HCT116 (cell line): ENCODE measurements at regions not wholly inside any gene's neighbourhood (a gene's known extent, or its start where the extent isn't known, plus 50 kb on each side); places are given as distances from the start of the nearest gene placed in this dataset.

Experiments
- ATAC-seq: fragments of 200-7000 bp; cut with Tn5 transposase; 2 replicates; pipeline ENCODE4 v1.9.1; 2020; ENCODE audit warnings: mild to moderate bottlenecking, moderate library complexity
- BruUV-seq: library from RNA; stranded (reverse); fragments of 400-500 nt; replicated peaks from 2 replicates; lab custom pipeline; 2021; lab: Mats Ljungman, UMichigan
- CTCF ChIA-PET: fragments of 300-600 bp; sonication (Branson Sonifier 250); formaldehyde crosslinking; loops from one replicate; lab custom pipeline; 2021; ENCODE audit warnings: antibody characterized with exemption; lab: Charles Lee
- POLR2A ChIA-PET: fragments of 300-600, 350-600 bp; sonication (Branson Sonifier 250); formaldehyde crosslinking; loops from one replicate; lab custom pipeline; 2021; ENCODE audit warnings: antibody characterized with exemption; lab: Charles Lee
- RAD21 ChIA-PET, 2 experiments: fragments of 300-600 bp; sonication (Branson Sonifier 250); formaldehyde crosslinking; loops; one replicate each; lab custom pipeline; 2023; ENCODE audit warnings: low total read pairs in 2 of 2; ENCODE audit not compliant: uncharacterized antibody in 2 of 2, unreplicated experiment in 2 of 2, low non-redundant PET in 1 of 2; lab: Charles Lee
- DNase-seq: peaks from one replicate; pipeline ENCODE4 v3.0.0-alpha.2; 2010; ENCODE audit warnings: low read depth, low spot score
- H2AFZ ChIP-seq: fragments of 200-600 bp; shearing (Covaris generic), sonication (generic); 2 replicates; pipeline ENCODE4 v1.6.1; 2017; ENCODE audit warnings: low read depth, mixed run types, mixed read lengths, antibody characterized with exemption, low read length; ENCODE audit not compliant: poor library complexity, severe bottlenecking
- H3K27ac ChIP-seq: 2 replicates; pipeline ENCODE4 v1.5.1; 2012; ENCODE audit warnings: low read depth, low read length
- H3K27me3 ChIP-seq: fragments of 200-600 bp; sonication (generic); 2 replicates; pipeline ENCODE4 v1.6.1; 2016; ENCODE audit warnings: mixed run types, low read length, mixed read lengths; ENCODE audit not compliant: insufficient read depth
- H3K36me3 ChIP-seq, 2 experiments: fragments of 200-500 bp in 1 of 2; fragments of 200-600 bp in 1 of 2; sonication (Bioruptor generic) in 1 of 2; sonication (generic) in 1 of 2; 2 replicates each; pipeline versions ENCODE4 v1.5.1 to v1.6.1; 2014 to 2016; ENCODE audit warnings: low read length in 2 of 2, inconsistent platforms in 1 of 2, mixed read lengths in 1 of 2, mixed run types in 1 of 2; ENCODE audit not compliant: insufficient read depth in 2 of 2, control insufficient read depth in 1 of 2
- H3K4me1 ChIP-seq, 2 experiments: fragments of 200-600 bp in 1 of 2; sonication (generic) in 1 of 2; 2 replicates each; pipeline versions ENCODE4 v1.5.1 to v1.6.1; 2012 to 2017; ENCODE audit warnings: low read length in 2 of 2, inconsistent platforms in 1 of 2, mild to moderate bottlenecking in 1 of 2, mixed read lengths in 1 of 2, mixed run types in 1 of 2, moderate library complexity in 1 of 2; ENCODE audit not compliant: insufficient read depth in 2 of 2, control insufficient read depth in 1 of 2
- H3K4me2 ChIP-seq: fragments of 200-600 bp; sonication (generic); 2 replicates; pipeline ENCODE4 v1.6.1; 2017; ENCODE audit warnings: mixed run types, low read length, mixed read lengths
- H3K4me3 ChIP-seq, 2 experiments: fragments of 200-600 bp in 1 of 2; sonication (generic) in 1 of 2; replicated peaks in 1 of 2; 2 replicates each; pipeline ENCODE4 v1.5.1; 2011 to 2016; ENCODE audit warnings: low read length in 2 of 2, control low read depth in 1 of 2, low read depth in 1 of 2, mild to moderate bottlenecking in 1 of 2, mixed read lengths in 1 of 2, mixed run types in 1 of 2
- H3K79me2 ChIP-seq: fragments of 200-600 bp; sonication (generic); 2 replicates; pipeline ENCODE4 v1.6.1; 2017; ENCODE audit warnings: mild to moderate bottlenecking, mixed run types, low read length, moderate library complexity, mixed read lengths; ENCODE audit not compliant: insufficient read depth
- H3K9ac ChIP-seq: fragments of 200-600 bp; sonication (generic); 2 replicates; pipeline ENCODE4 v1.6.1; 2016; ENCODE audit warnings: low read length, mixed read lengths
- H3K9me2 ChIP-seq: fragments of 200-600 bp; sonication (generic), shearing (Covaris generic); 2 replicates; pipeline ENCODE4 v1.6.1; 2017; ENCODE audit warnings: mixed run types, mild to moderate bottlenecking, moderate library complexity; ENCODE audit not compliant: insufficient read depth
- H3K9me3 ChIP-seq, 2 experiments: fragments of 200-500 bp in 1 of 2; fragments of 200-600 bp in 1 of 2; sonication (Bioruptor generic) in 1 of 2; sonication (generic) in 1 of 2; 2 replicates each; pipeline ENCODE4 v1.6.1; 2014 to 2017; ENCODE audit warnings: low read length in 2 of 2, mixed read lengths in 2 of 2, inconsistent platforms in 1 of 2, low read depth in 1 of 2, mild to moderate bottlenecking in 1 of 2, mixed run types in 1 of 2, moderate library complexity in 1 of 2; ENCODE audit not compliant: control insufficient read depth in 1 of 2, insufficient read depth in 1 of 2
- H4K20me1 ChIP-seq: fragments of 200-600 bp; sonication (generic), shearing (Covaris generic); 2 replicates; pipeline ENCODE4 v1.6.1; 2017; ENCODE audit warnings: mixed run types, mild to moderate bottlenecking, moderate library complexity; ENCODE audit not compliant: insufficient read depth
- ATF3 ChIP-seq: IDR thresholded peaks from 2 replicates; pipeline ENCODE4 v1.6.1; 2012
- CBX3 ChIP-seq: IDR thresholded peaks from 2 replicates; pipeline ENCODE4 v1.6.1; 2012; ENCODE audit warnings: low read depth
- CEBPB ChIP-seq: IDR thresholded peaks from 2 replicates; pipeline ENCODE4 v1.6.1; 2012; ENCODE audit warnings: low read depth
- EGR1 ChIP-seq: IDR thresholded peaks from 2 replicates; pipeline ENCODE4 v1.6.1; 2012; ENCODE audit warnings: low read depth
- EZH2phosphoT487 ChIP-seq: fragments of 200-600 bp; IDR thresholded peaks from 2 replicates; pipeline ENCODE4 v1.6.1; 2018; ENCODE audit warnings: antibody characterized with exemption, borderline replicate concordance
- JUND ChIP-seq: IDR thresholded peaks from 2 replicates; pipeline ENCODE4 v1.6.1; 2012
- MAX ChIP-seq: IDR thresholded peaks from 2 replicates; pipeline ENCODE4 v1.6.1; 2012
- RAD21 ChIP-seq: IDR thresholded peaks from 2 replicates; pipeline ENCODE4 v1.6.1; 2012; ENCODE audit warnings: low read depth, mild to moderate bottlenecking
- SRF ChIP-seq: IDR thresholded peaks from 2 replicates; pipeline ENCODE4 v1.6.1; 2012; ENCODE audit warnings: low read depth
- TCF7L2 ChIP-seq: IDR thresholded peaks from 2 replicates; pipeline ENCODE4 v1.7.0; 2011; ENCODE audit warnings: borderline replicate concordance, inconsistent platforms; ENCODE audit not compliant: insufficient read depth, insufficient read length; ENCODE audit errors: extremely low read depth
- ZNF274 ChIP-seq: fragments of 200-500 bp; sonication (Bioruptor generic); IDR thresholded peaks from 2 replicates; pipeline ENCODE4 v1.6.1; 2014; ENCODE audit warnings: mild to moderate bottlenecking, low read depth, low read length, inconsistent platforms
- intact Hi-C: fragments of 100-400 bp; cut with micrococcal nuclease; formaldehyde crosslinking; loops from 2 replicates; pipeline ENCODE4 v1.10.0; 2022
- TF ChIP-seq, protein P1 (sequence below): IDR thresholded peaks from 2 replicates; pipeline ENCODE4 v1.6.1; 2011; ENCODE audit warnings: mild to moderate bottlenecking, low read length, moderate library complexity; ENCODE audit not compliant: insufficient replicate concordance; ENCODE audit errors: extremely low read depth

DNA sequence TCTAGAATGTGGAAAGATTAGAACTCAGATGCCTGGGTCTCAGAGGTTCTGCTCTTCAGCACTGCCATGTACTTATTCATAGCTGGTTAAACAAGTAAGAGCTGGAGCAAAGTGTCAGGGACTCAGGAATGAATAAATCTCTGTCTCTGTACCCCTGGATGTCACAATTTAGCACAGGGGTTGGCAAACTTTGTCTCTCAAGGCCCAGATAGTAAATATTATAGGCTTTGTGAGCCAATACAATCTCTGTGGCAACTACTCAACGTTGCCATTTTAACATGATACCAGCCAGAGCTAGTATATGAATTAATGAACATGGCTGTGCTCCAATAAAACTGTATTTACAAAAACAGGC, 220.3 kb upstream of the MON1B start:
- Histone ChIP-seq H3K9me3 (no peaks in the 10 kb centered on the region; a peak in 1 of 4 replicates), H3K4me1 (no peaks in the 10 kb centered on the region; a peak in 1 of 4 replicates), H3K9ac (no peak overlapping the region), H3K4me2 (no peak overlapping the region), H3K9me2 (no peaks in the 10 kb centered on the region), H3K27me3 (no peaks in the 10 kb centered on the region), H3K36me3 (no peaks in the 10 kb centered on the region), H3K27ac (no peak overlapping the region), H4K20me1 (no peaks in the 10 kb centered on the region), H3K79me2 (no peaks in the 10 kb centered on the region), H3K4me3 (no peak overlapping the region), H2AFZ (no peak overlapping the region)
- ChIA-PET POLR2A (no interaction called here), RAD21 (no interaction called here), CTCF (no interaction called here)
- DNase-seq: no peak
- no peak for TF ChIP-seq MAX
- TF ChIP-seq EZH2phosphoT487: no peak
- TF ChIP-seq CEBPB: no peak
- no peak for TF ChIP-seq ZNF274
- TF ChIP-seq TCF7L2: no peak
- no peak for TF ChIP-seq JUND
- no peak for TF ChIP-seq ATF3
- no peak for TF ChIP-seq SRF
- no peak for TF ChIP-seq CBX3
- TF ChIP-seq, protein P1, sequence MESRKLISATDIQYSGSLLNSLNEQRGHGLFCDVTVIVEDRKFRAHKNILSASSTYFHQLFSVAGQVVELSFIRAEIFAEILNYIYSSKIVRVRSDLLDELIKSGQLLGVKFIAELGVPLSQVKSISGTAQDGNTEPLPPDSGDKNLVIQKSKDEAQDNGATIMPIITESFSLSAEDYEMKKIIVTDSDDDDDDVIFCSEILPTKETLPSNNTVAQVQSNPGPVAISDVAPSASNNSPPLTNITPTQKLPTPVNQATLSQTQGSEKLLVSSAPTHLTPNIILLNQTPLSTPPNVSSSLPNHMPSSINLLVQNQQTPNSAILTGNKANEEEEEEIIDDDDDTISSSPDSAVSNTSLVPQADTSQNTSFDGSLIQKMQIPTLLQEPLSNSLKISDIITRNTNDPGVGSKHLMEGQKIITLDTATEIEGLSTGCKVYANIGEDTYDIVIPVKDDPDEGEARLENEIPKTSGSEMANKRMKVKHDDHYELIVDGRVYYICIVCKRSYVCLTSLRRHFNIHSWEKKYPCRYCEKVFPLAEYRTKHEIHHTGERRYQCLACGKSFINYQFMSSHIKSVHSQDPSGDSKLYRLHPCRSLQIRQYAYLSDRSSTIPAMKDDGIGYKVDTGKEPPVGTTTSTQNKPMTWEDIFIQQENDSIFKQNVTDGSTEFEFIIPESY: no peak
- no peak for TF ChIP-seq RAD21
- TF ChIP-seq EGR1: no peak
- ATAC-seq: no peak
- intact Hi-C loops: no loop called here
- BruUV-seq: no TSS peak
